ENCODE measurements at regions not wholly inside any gene's neighbourhood (a gene's known extent, or its start where the extent isn't known, plus 50 kb on each side); places are given as distances from the start of the nearest gene placed in this dataset.

DNA sequence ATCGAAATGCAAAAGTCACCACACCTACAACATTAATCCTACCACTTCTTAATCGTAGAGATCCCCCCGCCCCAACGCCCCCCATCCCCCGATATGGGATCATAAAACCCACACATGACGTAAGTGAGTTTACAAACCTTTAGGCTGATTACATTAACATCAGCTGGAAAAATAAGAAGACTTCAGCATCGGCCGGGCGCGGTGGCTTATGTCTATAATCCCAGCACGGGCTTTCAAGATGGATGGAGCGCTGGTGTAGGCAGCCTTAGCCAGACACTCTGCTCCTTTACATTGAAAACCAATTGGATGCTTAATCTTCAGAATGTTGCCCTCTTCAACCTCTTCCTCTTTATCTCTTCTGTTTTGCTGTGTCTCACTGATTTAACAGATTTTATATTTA, 1376.0 kb downstream of the MAT2B start:
- Histone ChIP-seq H3K36me3 (ENCODE audit: insufficient read depth, low read length) (no peaks in the 10 kb centered on the region), H2AFZ (ENCODE audit: low read depth, low read length) (no peak overlapping the region), H3K9me3 (ENCODE audit: low read length) (no peaks in the 10 kb centered on the region), H3K4me1 (ENCODE audit: insufficient read depth, low read length) (no peaks in the 10 kb centered on the region), H3K4me3 (ENCODE audit: low read length) (no peak overlapping the region), H3K27me3 (ENCODE audit: insufficient read depth, low read length) (no peaks in the 10 kb centered on the region)

DNA sequence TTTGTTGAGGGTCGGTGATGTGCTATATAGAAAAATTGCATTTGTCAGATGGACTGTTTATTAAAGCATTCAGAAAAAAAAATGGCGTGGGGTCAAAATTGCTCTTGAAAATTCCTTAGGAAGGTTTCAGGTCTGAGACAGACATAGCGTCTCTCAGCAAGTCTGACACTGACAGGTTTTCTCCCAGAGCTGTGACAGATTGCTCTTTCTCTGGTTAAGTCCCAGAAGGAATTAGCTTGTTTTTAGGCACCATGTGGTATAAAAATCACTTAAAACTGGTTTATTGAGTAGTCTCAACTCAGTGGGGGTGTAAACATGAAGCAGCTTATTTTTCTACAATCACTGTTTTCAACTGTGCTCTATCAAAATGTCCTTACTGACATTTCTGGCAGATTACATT, 1379.8 kb downstream of the MAT2B start:
- Histone ChIP-seq H3K36me3 (ENCODE audit: insufficient read depth, low read length) (no peaks in the 10 kb centered on the region), H3K4me1 (ENCODE audit: insufficient read depth, low read length) (no peaks in the 10 kb centered on the region), H3K9me3 (ENCODE audit: low read length) (no peaks in the 10 kb centered on the region), H3K27me3 (ENCODE audit: insufficient read depth, low read length) (no peaks in the 10 kb centered on the region), H3K4me3 (ENCODE audit: low read length) (no peak overlapping the region), H2AFZ (ENCODE audit: low read depth, low read length) (no peak overlapping the region)

DNA sequence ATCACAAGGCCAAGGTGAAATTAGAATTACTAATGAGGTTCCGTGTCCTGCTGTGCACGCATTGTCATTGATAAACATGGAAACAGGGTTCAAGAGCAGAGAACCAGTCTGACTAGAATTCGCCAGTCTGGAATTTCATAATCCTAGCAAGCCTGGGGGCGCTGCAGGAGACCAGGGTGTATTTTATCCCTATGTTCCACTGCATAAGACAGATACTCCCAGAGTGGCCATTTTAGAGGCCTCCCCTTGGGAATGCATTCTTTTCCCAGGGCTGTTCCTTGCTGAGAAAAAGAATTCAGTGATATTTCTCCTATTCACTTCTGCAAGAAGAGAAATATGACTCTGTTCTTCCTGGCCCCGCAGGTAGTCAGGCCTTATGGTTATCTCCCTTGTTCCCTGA, 1387.7 kb downstream of the MAT2B start:
- no peak overlapping the region for H2AFZ ChIP-seq (ENCODE audit: low read depth, low read length)
- no peaks in the 10 kb centered on the region for H3K36me3 ChIP-seq (ENCODE audit: insufficient read depth, low read length)
- H3K4me3 ChIP-seq (ENCODE audit: low read length): no peak overlapping the region
- H3K4me1 ChIP-seq (ENCODE audit: insufficient read depth, low read length): no peaks in the 10 kb centered on the region
- H3K27me3 ChIP-seq (ENCODE audit: insufficient read depth, low read length): no peaks in the 10 kb centered on the region
- no peaks in the 10 kb centered on the region for H3K9me3 ChIP-seq (ENCODE audit: low read length)

DNA sequence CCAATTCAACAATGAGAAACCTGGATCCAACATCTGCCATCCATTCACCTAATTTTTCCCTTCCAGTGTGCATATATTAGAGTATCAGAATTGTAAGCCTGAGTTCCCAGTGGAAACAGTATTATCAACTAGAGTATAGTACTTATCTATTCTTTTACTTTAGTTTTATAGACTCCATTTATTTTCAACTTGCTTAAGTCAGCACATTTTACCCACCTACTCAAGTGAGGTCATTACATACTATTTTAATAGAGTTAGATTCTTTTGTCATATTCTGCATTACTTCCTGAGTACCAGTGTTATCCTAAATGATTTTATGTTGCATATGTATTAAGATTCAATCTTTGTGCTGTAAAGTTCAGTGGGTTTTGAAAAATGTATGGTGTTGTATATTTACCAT, 1393.3 kb downstream of the MAT2B start:
- H3K9me3 ChIP-seq (ENCODE audit: low read length): no peaks in the 10 kb centered on the region
- no peaks in the 10 kb centered on the region for H3K36me3 ChIP-seq (ENCODE audit: insufficient read depth, low read length)
- H2AFZ ChIP-seq (ENCODE audit: low read depth, low read length): no peak overlapping the region
- no peaks in the 10 kb centered on the region for H3K27me3 ChIP-seq (ENCODE audit: insufficient read depth, low read length)
- no peak overlapping the region for H3K4me3 ChIP-seq (ENCODE audit: low read length)
- no peaks in the 10 kb centered on the region for H3K4me1 ChIP-seq (ENCODE audit: insufficient read depth, low read length)

DNA sequence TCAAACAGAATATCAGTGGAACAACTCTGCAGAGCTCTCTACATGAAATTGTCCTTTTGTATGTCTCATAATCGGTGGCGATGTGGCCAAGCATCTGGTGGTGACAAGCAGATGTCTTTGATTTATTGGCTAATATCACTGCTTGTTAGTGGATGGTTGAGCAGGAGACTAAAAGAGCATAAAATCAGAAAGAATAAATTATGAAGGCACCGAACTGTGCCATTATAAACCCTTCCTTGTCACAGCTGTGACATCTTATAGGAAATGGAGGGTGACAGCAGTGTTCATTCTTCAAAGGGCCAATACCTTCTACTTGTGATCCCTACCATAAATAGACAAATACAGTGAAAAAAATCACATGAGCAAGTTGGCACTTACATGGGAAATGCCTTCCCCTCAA, 1404.3 kb downstream of the MAT2B start:
- H3K9me3 ChIP-seq (ENCODE audit: low read length): no peaks in the 10 kb centered on the region
- H3K4me3 ChIP-seq (ENCODE audit: low read length): no peak overlapping the region
- H2AFZ ChIP-seq (ENCODE audit: low read depth, low read length): no peak overlapping the region
- H3K36me3 ChIP-seq (ENCODE audit: insufficient read depth, low read length): no peaks in the 10 kb centered on the region
- no peaks in the 10 kb centered on the region for H3K27me3 ChIP-seq (ENCODE audit: insufficient read depth, low read length)
- no peaks in the 10 kb centered on the region for H3K4me1 ChIP-seq (ENCODE audit: insufficient read depth, low read length)

DNA sequence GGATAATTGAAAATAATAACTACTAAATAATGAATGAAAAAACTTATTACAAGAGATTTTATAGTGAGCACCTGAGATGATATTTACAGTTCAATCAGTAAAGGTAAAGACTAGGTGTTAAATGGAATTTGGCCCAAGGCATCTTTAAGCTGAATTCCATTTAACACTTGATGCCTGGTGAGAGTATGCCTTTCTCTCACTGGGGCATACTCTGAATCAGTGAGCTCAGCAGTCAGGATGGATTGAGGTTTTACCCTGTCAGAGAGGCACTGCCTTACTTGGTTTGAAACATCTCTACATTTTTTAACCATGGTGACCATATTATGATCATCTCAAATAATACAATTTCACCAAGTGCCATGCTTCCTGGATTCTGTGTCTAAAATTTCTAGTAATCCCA, 1416.3 kb downstream of the MAT2B start:
- Histone ChIP-seq H3K4me3 (ENCODE audit: low read length) (no peak overlapping the region), H3K36me3 (ENCODE audit: insufficient read depth, low read length) (no peaks in the 10 kb centered on the region), H3K27me3 (ENCODE audit: insufficient read depth, low read length) (no peaks in the 10 kb centered on the region), H3K9me3 (ENCODE audit: low read length) (peaks cover 3% of the 10 kb centered on the region), H2AFZ (ENCODE audit: low read depth, low read length) (no peak overlapping the region), H3K4me1 (ENCODE audit: insufficient read depth, low read length) (no peaks in the 10 kb centered on the region)

DNA sequence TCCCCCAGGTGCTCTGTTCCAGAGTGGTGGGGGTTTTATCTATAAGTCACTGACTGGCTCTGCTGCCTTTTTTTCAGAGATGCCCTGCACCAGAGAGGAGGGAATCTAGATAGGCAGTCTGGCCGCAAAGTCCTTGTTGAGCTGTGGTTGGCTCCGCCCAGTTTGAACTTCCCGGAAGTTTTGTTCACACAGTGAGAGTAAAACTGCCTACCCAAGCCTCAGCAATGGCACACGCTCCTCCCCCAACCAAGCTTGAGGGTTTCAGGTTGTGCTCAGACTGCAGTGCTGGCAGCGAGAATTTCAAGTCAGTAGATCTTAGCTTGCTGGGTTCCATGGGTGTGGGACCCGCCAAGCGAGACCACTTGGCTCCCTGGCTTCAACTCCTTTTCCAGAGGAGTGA, 1428.6 kb downstream of the MAT2B start:
- H2AFZ ChIP-seq (ENCODE audit: low read depth, low read length): no peak overlapping the region
- H3K4me3 ChIP-seq (ENCODE audit: low read length): no peak overlapping the region
- H3K36me3 ChIP-seq (ENCODE audit: insufficient read depth, low read length): no peaks in the 10 kb centered on the region
- H3K27me3 ChIP-seq (ENCODE audit: insufficient read depth, low read length): no peaks in the 10 kb centered on the region
- no peaks in the 10 kb centered on the region for H3K9me3 ChIP-seq (ENCODE audit: low read length)
- H3K4me1 ChIP-seq (ENCODE audit: insufficient read depth, low read length): no peaks in the 10 kb centered on the region

DNA sequence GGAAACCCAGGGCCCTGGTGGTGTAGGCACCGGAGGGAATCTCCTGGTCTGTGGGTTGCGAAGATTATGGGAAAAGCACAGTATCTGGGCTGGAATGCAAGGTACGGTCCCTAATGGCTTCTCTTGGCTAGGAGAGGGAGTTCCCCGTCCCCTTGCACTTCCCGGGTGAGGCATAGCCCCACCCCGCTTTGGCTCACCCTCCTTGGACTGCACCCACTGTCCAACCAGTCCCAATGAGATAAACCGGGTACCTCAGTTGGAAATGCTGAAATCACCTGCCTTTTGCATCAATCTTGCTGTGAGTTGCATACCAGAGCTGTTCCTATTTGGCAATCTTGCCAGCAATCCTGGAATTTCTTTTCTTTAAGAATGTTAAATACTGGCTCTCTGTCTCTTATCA, 1429.1 kb downstream of the MAT2B start:
- Histone ChIP-seq H3K4me1 (ENCODE audit: insufficient read depth, low read length) (no peaks in the 10 kb centered on the region), H3K27me3 (ENCODE audit: insufficient read depth, low read length) (no peaks in the 10 kb centered on the region), H3K9me3 (ENCODE audit: low read length) (no peaks in the 10 kb centered on the region), H3K4me3 (ENCODE audit: low read length) (no peak overlapping the region), H2AFZ (ENCODE audit: low read depth, low read length) (no peak overlapping the region), H3K36me3 (ENCODE audit: insufficient read depth, low read length) (no peaks in the 10 kb centered on the region)

DNA sequence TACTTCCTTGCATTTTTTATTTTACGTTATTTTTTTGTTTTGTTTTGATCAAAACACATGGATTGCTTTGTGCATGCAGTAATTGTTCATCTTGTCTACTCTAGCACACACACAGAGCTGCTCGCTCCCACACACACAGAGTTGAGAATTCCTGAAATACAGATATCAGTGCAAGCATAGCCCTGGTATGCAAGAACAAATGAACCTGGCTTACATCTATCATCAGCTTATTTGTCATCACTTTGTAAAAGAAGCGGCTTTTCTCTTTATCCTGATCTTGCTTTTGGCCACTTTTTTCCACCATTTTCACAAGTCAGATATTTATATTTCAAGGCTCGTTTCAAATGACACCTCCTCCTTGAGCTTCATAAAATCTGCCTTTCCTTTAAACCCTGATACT, 1435.7 kb downstream of the MAT2B start:
- no peak overlapping the region for H2AFZ ChIP-seq (ENCODE audit: low read depth, low read length)
- no peaks in the 10 kb centered on the region for H3K36me3 ChIP-seq (ENCODE audit: insufficient read depth, low read length)
- H3K4me3 ChIP-seq (ENCODE audit: low read length): no peak overlapping the region
- no peaks in the 10 kb centered on the region for H3K4me1 ChIP-seq (ENCODE audit: insufficient read depth, low read length)
- no peaks in the 10 kb centered on the region for H3K9me3 ChIP-seq (ENCODE audit: low read length)
- H3K27me3 ChIP-seq (ENCODE audit: insufficient read depth, low read length): no peaks in the 10 kb centered on the region

DNA sequence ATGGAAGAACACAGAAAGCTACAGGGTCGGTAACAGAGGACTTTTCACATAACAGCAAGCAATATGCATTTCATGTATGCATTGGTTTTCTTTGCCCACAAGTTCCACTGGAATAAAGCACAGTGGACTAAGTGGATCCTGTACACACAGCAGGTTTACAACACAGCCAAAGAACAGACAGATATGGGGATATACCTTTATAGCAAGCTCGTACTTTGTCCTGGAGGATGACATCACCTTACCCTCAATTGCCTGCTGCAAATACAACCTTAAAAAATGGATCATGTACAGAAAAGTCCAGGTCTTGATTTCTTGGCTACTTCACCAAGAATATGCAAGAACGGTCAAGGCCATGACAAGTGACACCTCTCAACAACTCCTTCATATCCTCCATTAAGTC, 1445.5 kb downstream of the MAT2B start:
- Histone ChIP-seq H3K4me1 (ENCODE audit: insufficient read depth, low read length) (no peaks in the 10 kb centered on the region), H3K4me3 (ENCODE audit: low read length) (no peak overlapping the region), H3K36me3 (ENCODE audit: insufficient read depth, low read length) (no peaks in the 10 kb centered on the region), H2AFZ (ENCODE audit: low read depth, low read length) (no peak overlapping the region), H3K27me3 (ENCODE audit: insufficient read depth, low read length) (no peaks in the 10 kb centered on the region), H3K9me3 (ENCODE audit: low read length) (no peaks in the 10 kb centered on the region)

DNA sequence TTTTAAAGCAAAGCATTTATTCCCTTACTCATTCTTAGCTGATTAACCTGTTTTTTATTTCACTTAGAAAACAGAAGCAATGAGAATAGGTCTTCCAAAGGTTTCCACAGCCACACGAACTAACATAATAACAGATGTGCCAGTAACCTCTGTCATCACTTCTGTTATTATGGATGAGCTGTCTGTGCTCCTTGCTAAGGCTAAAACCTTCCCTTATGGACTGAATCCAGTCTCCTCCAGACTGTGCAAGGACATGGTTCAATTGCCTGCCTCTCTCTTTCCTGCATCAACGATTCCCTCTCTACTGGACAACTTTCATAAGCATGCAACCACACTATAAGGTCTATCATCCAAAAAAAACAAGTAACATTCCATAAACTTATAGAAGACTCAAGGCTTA, 1446.2 kb downstream of the MAT2B start:
- Histone ChIP-seq H2AFZ (ENCODE audit: low read depth, low read length) (no peak overlapping the region), H3K4me3 (ENCODE audit: low read length) (no peak overlapping the region), H3K4me1 (ENCODE audit: insufficient read depth, low read length) (no peaks in the 10 kb centered on the region), H3K27me3 (ENCODE audit: insufficient read depth, low read length) (no peaks in the 10 kb centered on the region), H3K9me3 (ENCODE audit: low read length) (no peaks in the 10 kb centered on the region), H3K36me3 (ENCODE audit: insufficient read depth, low read length) (no peaks in the 10 kb centered on the region)

DNA sequence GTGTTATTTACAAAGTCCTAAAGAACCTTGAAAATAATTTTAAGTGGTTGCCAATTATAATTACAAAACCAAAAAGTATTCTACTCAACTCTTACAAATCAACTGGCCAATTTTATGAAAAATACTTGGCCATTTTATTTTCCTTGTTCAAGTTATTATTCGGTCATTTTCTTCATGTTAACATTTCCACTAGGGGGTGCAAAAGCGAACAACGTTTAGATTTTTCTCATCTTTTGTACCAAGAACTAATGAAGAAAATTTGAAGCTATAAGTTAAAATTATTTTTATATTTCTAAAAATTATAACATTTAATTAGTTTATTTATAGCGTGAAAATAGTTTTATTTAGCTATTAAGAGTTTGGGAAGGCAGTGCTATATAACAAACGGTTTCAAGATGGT, 1453.3 kb downstream of the MAT2B start:
- Histone ChIP-seq H3K36me3 (ENCODE audit: insufficient read depth, low read length) (no peaks in the 10 kb centered on the region), H3K9me3 (ENCODE audit: low read length) (no peaks in the 10 kb centered on the region), H2AFZ (ENCODE audit: low read depth, low read length) (no peak overlapping the region), H3K4me3 (ENCODE audit: low read length) (no peak overlapping the region), H3K27me3 (ENCODE audit: insufficient read depth, low read length) (no peaks in the 10 kb centered on the region), H3K4me1 (ENCODE audit: insufficient read depth, low read length) (no peaks in the 10 kb centered on the region)

DNA sequence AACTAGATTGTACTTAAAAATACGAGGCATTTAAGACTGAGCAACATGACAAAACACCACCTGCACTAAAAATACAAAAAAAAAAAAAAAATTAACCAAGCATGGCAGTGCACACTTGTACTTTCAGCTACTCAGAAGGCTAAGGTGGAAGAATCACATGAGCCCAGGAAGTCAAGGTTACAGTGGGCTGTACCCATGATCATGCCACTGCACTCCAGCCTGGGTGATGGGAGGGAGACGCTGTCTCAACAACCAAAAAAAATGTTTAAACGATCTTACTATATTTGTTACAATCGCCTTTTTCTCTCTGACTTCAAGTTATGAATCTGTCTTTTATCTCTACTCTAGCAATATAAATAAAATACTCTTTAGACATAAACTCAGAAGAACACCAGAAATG, 1454.3 kb downstream of the MAT2B start:
- Histone ChIP-seq H3K9me3 (ENCODE audit: low read length) (no peaks in the 10 kb centered on the region), H3K4me3 (ENCODE audit: low read length) (no peak overlapping the region), H2AFZ (ENCODE audit: low read depth, low read length) (no peak overlapping the region), H3K4me1 (ENCODE audit: insufficient read depth, low read length) (no peaks in the 10 kb centered on the region), H3K36me3 (ENCODE audit: insufficient read depth, low read length) (no peaks in the 10 kb centered on the region), H3K27me3 (ENCODE audit: insufficient read depth, low read length) (no peaks in the 10 kb centered on the region)

DNA sequence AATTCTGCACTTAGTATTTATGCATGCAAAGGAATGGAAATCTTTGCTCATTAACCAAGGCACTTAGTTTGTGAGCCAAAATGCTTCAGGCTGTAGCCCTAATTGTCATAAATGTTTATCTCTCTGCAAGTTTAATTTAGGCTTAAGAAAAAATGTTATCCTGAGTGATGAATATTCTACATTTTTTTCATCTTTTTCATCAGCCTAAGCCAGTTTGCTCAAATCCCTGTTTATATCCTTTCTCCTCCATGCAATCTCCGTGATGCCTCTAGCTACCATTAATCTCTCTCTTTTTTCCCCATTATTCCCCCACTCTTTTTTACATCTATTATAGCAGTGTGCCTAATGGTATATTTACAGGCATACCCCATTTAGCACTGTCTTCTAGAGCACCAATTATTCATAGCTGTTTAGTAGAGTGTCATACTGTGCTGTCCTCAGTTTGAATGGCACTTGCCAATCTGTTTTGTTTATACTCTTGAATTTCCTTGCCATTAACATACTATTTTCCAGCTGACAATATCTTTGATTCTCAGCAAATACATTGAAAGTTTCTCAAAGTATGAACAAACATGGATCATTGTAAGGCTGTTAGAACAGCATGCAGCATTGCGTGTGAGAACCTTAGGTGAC, 1457.0 kb downstream of the MAT2B start:
- Histone ChIP-seq H2AFZ (ENCODE audit: low read depth, low read length) (no peak overlapping the region), H3K36me3 (ENCODE audit: insufficient read depth, low read length) (no peaks in the 10 kb centered on the region), H3K27me3 (ENCODE audit: insufficient read depth, low read length) (no peaks in the 10 kb centered on the region), H3K4me1 (ENCODE audit: insufficient read depth, low read length) (no peaks in the 10 kb centered on the region), H3K4me3 (ENCODE audit: low read length) (no peak overlapping the region), H3K9me3 (ENCODE audit: low read length) (no peaks in the 10 kb centered on the region)

Measured in neuron (in vitro differentiated cells).